ENCODE measurements at regions not wholly inside any gene's neighbourhood (a gene's known extent, or its start where the extent isn't known, plus 50 kb on each side); places are given as distances from the start of the nearest gene placed in this dataset.
"Not testable (repeated sequence)": the region's sequence is repeated elsewhere in the genome, so short reads cannot be mapped to it uniquely, and the experiment has no call there.

DNA sequence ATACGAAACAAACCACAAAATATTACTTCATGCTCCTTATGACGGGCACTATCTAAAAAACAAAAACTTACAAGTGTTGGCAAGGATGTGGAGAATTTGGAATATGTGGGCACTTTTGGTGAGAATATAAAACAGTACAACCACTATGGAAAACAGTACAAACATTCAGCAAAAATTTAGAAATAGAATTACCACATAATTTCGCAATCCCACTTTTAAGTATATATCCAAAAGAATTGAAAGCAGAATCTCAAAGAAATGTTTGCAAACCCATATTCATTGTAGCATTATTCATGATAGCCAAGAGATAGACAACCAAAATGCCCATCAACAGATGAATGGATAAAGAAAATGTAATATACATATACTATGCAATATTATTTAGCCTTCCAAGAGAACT lies 1173.7 kb upstream of the PRR20A start:
- WGBS, 5 donors, result 86 to 93% (median 91%) methylated on average over 3 of the region's 3 CpGs
- TF ChIP-seq, protein P1, sequence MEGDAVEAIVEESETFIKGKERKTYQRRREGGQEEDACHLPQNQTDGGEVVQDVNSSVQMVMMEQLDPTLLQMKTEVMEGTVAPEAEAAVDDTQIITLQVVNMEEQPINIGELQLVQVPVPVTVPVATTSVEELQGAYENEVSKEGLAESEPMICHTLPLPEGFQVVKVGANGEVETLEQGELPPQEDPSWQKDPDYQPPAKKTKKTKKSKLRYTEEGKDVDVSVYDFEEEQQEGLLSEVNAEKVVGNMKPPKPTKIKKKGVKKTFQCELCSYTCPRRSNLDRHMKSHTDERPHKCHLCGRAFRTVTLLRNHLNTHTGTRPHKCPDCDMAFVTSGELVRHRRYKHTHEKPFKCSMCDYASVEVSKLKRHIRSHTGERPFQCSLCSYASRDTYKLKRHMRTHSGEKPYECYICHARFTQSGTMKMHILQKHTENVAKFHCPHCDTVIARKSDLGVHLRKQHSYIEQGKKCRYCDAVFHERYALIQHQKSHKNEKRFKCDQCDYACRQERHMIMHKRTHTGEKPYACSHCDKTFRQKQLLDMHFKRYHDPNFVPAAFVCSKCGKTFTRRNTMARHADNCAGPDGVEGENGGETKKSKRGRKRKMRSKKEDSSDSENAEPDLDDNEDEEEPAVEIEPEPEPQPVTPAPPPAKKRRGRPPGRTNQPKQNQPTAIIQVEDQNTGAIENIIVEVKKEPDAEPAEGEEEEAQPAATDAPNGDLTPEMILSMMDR (IDR thresholded peaks at IDR 0.05 in 8 of 11, conservative IDR thresholded peaks at IDR 0.05 in 3 of 11), result no peak
- no peak for TF ChIP-seq POLR2AphosphoS5 (IDR thresholded peaks at IDR 0.05)
- TF ChIP-seq POLR2A (IDR thresholded peaks at IDR 0.05), result no peak
- H3K27me3 ChIP-seq (replicated peaks in 1 of 7), result no peaks in the 10 kb centered on the region
- no peak overlapping the region for H3K27ac ChIP-seq
- intact Hi-C loops (cut with DNase I; ENCODE audit: low total_unique reads), result no loop called here
- no peak overlapping the region for H3K4me3 ChIP-seq
- DNase-seq, result no peak
- peaks cover 0 to 44% (median 24%) of the 10 kb centered on the region in 8 donors for H3K9me3 ChIP-seq
- H3K36me3 ChIP-seq, result no peaks in the 10 kb centered on the region
- H3K4me1 ChIP-seq, result no peaks in the 10 kb centered on the region

DNA sequence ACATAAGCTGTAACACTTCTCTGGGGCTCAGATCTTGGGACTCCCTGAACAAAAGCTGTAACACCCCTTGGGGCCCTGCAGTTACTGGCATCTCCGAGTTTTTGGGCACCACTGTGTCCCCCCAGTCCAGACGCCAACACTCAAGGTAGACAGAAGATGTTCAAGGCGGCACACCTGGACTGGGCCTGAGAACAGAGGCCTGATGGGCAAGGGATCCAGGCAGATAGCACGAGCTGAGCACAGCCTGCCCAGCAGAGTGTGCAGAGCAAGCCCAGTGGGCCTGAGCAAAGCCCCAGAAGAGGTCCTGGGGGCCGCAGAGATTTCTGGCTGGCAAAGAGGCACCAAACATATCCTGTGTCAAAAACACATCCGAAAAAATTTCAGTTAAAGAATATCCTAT lies 1163.3 kb upstream of the PRR20A start:
- TF ChIP-seq, protein P1 (IDR thresholded peaks at IDR 0.05 in 8 of 11, conservative IDR thresholded peaks at IDR 0.05 in 3 of 11), result no peak
- TF ChIP-seq POLR2A (IDR thresholded peaks at IDR 0.05), result no peak
- no peak for TF ChIP-seq POLR2AphosphoS5 (IDR thresholded peaks at IDR 0.05)
- Histone ChIP-seq H3K27ac (no peak overlapping the region), H3K9me3 (peaks cover 0 to 24% (median 20%) of the 10 kb centered on the region in 8 donors), H3K27me3 (replicated peaks in 1 of 7) (no peaks in the 10 kb centered on the region), H3K4me3 (no peak overlapping the region), H3K36me3 (no peaks in the 10 kb centered on the region), H3K4me1 (no peaks in the 10 kb centered on the region)
- DNase-seq, result no peak
- intact Hi-C loops (cut with DNase I; ENCODE audit: low total_unique reads), result no loop called here
- WGBS, 5 donors, result 62 to 80% (median 73%) methylated on average over 4 to 6 of the region's 6 CpGs

DNA sequence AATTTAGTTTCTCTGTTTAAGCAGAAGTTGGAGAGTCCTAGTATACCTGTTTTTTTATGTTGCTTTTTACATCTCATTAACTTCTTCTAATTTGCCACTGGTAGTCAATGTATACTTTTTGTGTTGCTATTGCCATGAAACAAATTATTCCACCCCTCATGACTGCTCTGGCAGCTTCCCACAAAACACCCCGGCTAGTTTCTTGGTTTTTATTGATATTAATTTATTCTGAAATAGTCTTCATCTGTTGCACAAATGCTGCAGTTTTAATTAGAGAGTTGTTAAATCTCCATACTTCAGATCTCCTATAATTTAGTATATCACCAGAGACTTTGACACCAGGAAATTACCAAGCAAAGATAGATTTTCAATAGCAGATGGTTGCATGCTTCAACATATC lies 1159.3 kb upstream of the PRR20A start:
- Histone ChIP-seq H3K9me3 (peaks cover 0 to 38% (median 26%) of the 10 kb centered on the region in 8 donors), H3K4me1 (no peaks in the 10 kb centered on the region), H3K4me3 (no peak overlapping the region), H3K27ac (no peak overlapping the region), H3K27me3 (replicated peaks in 1 of 7) (no peaks in the 10 kb centered on the region), H3K36me3 (no peaks in the 10 kb centered on the region)
- intact Hi-C loops (cut with DNase I; ENCODE audit: low total_unique reads), result no loop called here
- TF ChIP-seq, protein P1 (IDR thresholded peaks at IDR 0.05 in 8 of 11, conservative IDR thresholded peaks at IDR 0.05 in 3 of 11), result no peak
- no peak for DNase-seq
- WGBS, 5 donors, result 73 to 93% (median 84%) methylated on average over 1 of the region's 1 CpG

DNA sequence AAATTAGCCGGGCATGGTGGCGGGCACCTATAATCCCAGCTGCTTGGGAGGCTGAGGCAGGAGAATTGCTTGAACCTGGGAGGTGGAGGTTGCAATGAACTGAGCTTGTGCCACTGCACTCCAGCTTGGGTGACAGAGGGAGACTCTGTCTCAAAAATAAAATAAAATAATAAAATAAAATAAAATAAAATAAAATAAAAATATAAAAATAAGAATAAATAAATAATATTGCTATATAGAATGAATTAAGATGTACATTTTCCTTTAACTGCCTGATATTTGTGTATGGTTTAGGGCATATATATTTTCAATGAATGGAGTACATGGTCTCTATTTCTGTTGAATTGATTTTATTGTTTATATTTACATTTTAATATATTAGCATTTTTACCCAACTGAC lies 1156.7 kb upstream of the PRR20A start:
- DNase-seq; H3K4me3 ChIP-seq; H3K4me1 ChIP-seq; intact Hi-C loops (cut with DNase I; ENCODE audit: low total_unique reads); H3K36me3 ChIP-seq; H3K27me3 ChIP-seq (replicated peaks in 1 of 7); H3K27ac ChIP-seq: not testable (repeated sequence)
- 84 to 93% (median 87%) methylated on average over 2 of the region's 2 CpGs for WGBS, 5 donors
- H3K9me3 ChIP-seq, result peaks cover 0 to 35% (median 27%) of the 10 kb centered on the region in 8 donors

DNA sequence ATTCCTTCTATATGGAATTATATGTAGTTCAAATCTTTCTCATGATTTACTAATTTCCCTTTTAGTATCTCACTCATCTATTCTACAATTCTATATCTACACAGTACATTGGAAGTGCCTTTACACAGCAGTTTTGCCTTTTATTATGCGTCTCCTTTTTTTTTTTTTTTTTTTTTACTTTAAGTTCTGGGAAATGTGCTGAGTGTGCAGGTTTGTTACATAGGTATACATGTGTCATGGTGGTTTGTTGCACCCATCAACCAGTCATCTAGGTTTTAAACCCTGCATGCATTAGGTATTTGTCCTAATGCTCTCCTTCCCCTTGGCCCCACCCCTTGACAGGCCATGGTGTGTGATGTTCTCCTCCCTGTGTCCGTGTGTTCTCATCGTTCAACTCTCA lies 1150.1 kb upstream of the PRR20A start:
- no peak overlapping the region for H3K27ac ChIP-seq
- TF ChIP-seq, protein P1 (IDR thresholded peaks at IDR 0.05 in 8 of 11, conservative IDR thresholded peaks at IDR 0.05 in 3 of 11), result no peak
- TF ChIP-seq POLR2AphosphoS5 (IDR thresholded peaks at IDR 0.05) (no peak), POLR2A (IDR thresholded peaks at IDR 0.05) (no peak)
- H3K4me1 ChIP-seq, result no peaks in the 10 kb centered on the region
- H3K36me3 ChIP-seq, result no peaks in the 10 kb centered on the region
- H3K27me3 ChIP-seq (replicated peaks in 1 of 7), result no peaks in the 10 kb centered on the region
- intact Hi-C loops (cut with DNase I; ENCODE audit: low total_unique reads), result no loop called here
- WGBS, 5 donors, result 88 to 95% (median 93%) methylated on average over 3 of the region's 3 CpGs
- no peak overlapping the region for H3K4me3 ChIP-seq
- H3K9me3 ChIP-seq, result peaks cover 0 to 30% (median 21%) of the 10 kb centered on the region in 8 donors
- no peak for DNase-seq

Data from spleen (tissue), 11 donors.